H9 (cell line): ENCODE measurements at regions not wholly inside any gene's neighbourhood (a gene's known extent, or its start where the extent isn't known, plus 50 kb on each side); places are given as distances from the start of the nearest gene placed in this dataset.

Source experiments
- DNase-seq: peaks from one replicate; pipeline ENCODE4 v3.0.0-alpha.2; 2017
- H2AFZ ChIP-seq: one replicate; pipeline ENCODE4 v1.6.1; 2013; ENCODE audit warnings: mild to moderate bottlenecking, low read length, control low read depth, moderate library complexity
- H2AK5ac ChIP-seq: 2 replicates; pipeline ENCODE4 v1.6.1; 2013; ENCODE audit warnings: low read length, control low read depth, mixed read lengths; ENCODE audit not compliant: insufficient read length
- H2BK120ac ChIP-seq: one replicate; pipeline ENCODE4 v1.6.1; 2013; ENCODE audit warnings: low read depth, mild to moderate bottlenecking, low read length, control low read depth, inconsistent platforms; ENCODE audit not compliant: poor library complexity, severe bottlenecking
- H2BK12ac ChIP-seq: 2 replicates; pipeline ENCODE4 v1.6.1; 2013; ENCODE audit warnings: low read length, control low read depth, mixed read lengths, low read depth; ENCODE audit not compliant: insufficient read length
- H2BK15ac ChIP-seq: 2 replicates; pipeline ENCODE4 v1.6.1; 2013; ENCODE audit warnings: low read depth, low read length, control low read depth
- H2BK20ac ChIP-seq: one replicate; pipeline ENCODE4 v1.6.1; 2013; ENCODE audit warnings: low read depth, mild to moderate bottlenecking, low read length, control low read depth, inconsistent platforms; ENCODE audit not compliant: poor library complexity, severe bottlenecking
- H2BK5ac ChIP-seq: 2 replicates; pipeline ENCODE4 v1.6.1; 2013; ENCODE audit warnings: low read length, control low read depth, mixed read lengths; ENCODE audit not compliant: insufficient read length
- H3K14ac ChIP-seq: 2 replicates; pipeline ENCODE4 v1.6.1; 2013; ENCODE audit warnings: low read length, control low read depth; ENCODE audit not compliant: insufficient read depth
- H3K18ac ChIP-seq: 2 replicates; pipeline ENCODE4 v1.6.1; 2013; ENCODE audit warnings: low read depth, mild to moderate bottlenecking, mixed read lengths, low read length, control low read depth; ENCODE audit not compliant: insufficient read length
- H3K23ac ChIP-seq: 2 replicates; pipeline ENCODE4 v1.6.1; 2013; ENCODE audit warnings: low read length, control low read depth, mixed read lengths, low read depth; ENCODE audit not compliant: insufficient read length
- H3K23me2 ChIP-seq: 2 replicates; pipeline ENCODE4 v1.6.1; 2013; ENCODE audit warnings: low read depth, mild to moderate bottlenecking, mixed read lengths, low read length, control low read depth; ENCODE audit not compliant: insufficient read length, poor library complexity, severe bottlenecking
- H3K27ac ChIP-seq: 2 replicates; pipeline ENCODE4 v1.5.1; 2013; ENCODE audit warnings: low read length, control low read depth, mixed read lengths, low read depth; ENCODE audit not compliant: insufficient read length
- H3K27me3 ChIP-seq: 2 replicates; pipeline ENCODE4 v1.6.1; 2013; ENCODE audit warnings: low read length, control low read depth, inconsistent platforms; ENCODE audit not compliant: insufficient read depth
- H3K4ac ChIP-seq: 2 replicates; pipeline ENCODE4 v1.6.1; 2013; ENCODE audit warnings: low read depth, mild to moderate bottlenecking, control low read depth, inconsistent platforms, low read length, moderate library complexity
- H3K4me1 ChIP-seq: 2 replicates; pipeline ENCODE4 v1.6.1; 2013; ENCODE audit warnings: low read length, control low read depth, inconsistent platforms; ENCODE audit not compliant: insufficient read depth
- H3K4me2 ChIP-seq: 2 replicates; pipeline ENCODE4 v1.6.1; 2013; ENCODE audit warnings: low read length, control low read depth, mixed read lengths; ENCODE audit not compliant: insufficient read length, insufficient read depth
- H3K56ac ChIP-seq: 2 replicates; pipeline ENCODE4 v1.6.1; 2013; ENCODE audit warnings: low read depth, mild to moderate bottlenecking, mixed read lengths, low read length, control low read depth; ENCODE audit not compliant: insufficient read length
- H3K79me1 ChIP-seq: 2 replicates; pipeline ENCODE4 v1.6.1; 2013; ENCODE audit warnings: low read depth, mild to moderate bottlenecking, moderate library complexity, low read length, control low read depth, inconsistent platforms; ENCODE audit not compliant: insufficient read depth, poor library complexity, severe bottlenecking
- H3K79me2 ChIP-seq: 2 replicates; pipeline ENCODE4 v1.6.1; 2013; ENCODE audit warnings: low read length, control low read depth, inconsistent platforms; ENCODE audit not compliant: insufficient read depth
- H3K9ac ChIP-seq: 2 replicates; pipeline ENCODE4 v1.6.1; 2013; ENCODE audit warnings: low read length, control low read depth, mixed read lengths; ENCODE audit not compliant: insufficient read length; ENCODE audit errors: extremely low read depth
- H3K9me3 ChIP-seq: one replicate; pipeline ENCODE4 v1.6.1; 2013; ENCODE audit warnings: low read depth, low read length, inconsistent platforms; ENCODE audit not compliant: control insufficient read depth
- H3T11ph ChIP-seq: one replicate; pipeline ENCODE4 v1.6.1; 2013; ENCODE audit warnings: mild to moderate bottlenecking, low read length, control low read depth, inconsistent platforms
- H4K20me1 ChIP-seq: one replicate; pipeline ENCODE4 v1.6.1; 2013; ENCODE audit not compliant: control insufficient read depth, insufficient read length, insufficient read depth
- H4K5ac ChIP-seq: 2 replicates; pipeline ENCODE4 v1.6.1; 2013; ENCODE audit warnings: low read depth, mild to moderate bottlenecking, mixed read lengths, low read length, control low read depth; ENCODE audit not compliant: insufficient read length
- H4K8ac ChIP-seq: replicated peaks from 2 replicates; pipeline ENCODE4 v1.6.1; 2013; ENCODE audit warnings: low read length, control low read depth, mixed read lengths, low read depth; ENCODE audit not compliant: insufficient read length
- H4K91ac ChIP-seq: 2 replicates; pipeline ENCODE4 v1.6.1; 2013; ENCODE audit warnings: low read depth, mild to moderate bottlenecking, moderate library complexity, mixed read lengths, low read length, control low read depth; ENCODE audit not compliant: insufficient read length
- H3K27ac Mint-ChIP-seq, 3 experiments: 2 replicates in 2 of 3; 3 replicates in 1 of 3; pipeline ENCODE4 v1.8.0; 2020 to 2021; ENCODE audit warnings: mixed read lengths in 3 of 3, mild to moderate bottlenecking in 1 of 3, moderate library complexity in 1 of 3
- H3K27me3 Mint-ChIP-seq: 2 replicates; pipeline ENCODE4 v1.8.0; 2021; ENCODE audit warnings: low read depth, mild to moderate bottlenecking, moderate library complexity, mixed read lengths
- H3K36me3 Mint-ChIP-seq, 3 experiments: 2 replicates in 2 of 3; 3 replicates in 1 of 3; pipeline ENCODE4 v1.8.0; 2020 to 2021; ENCODE audit warnings: low read depth in 3 of 3, mixed read lengths in 3 of 3; ENCODE audit not compliant: insufficient read depth in 1 of 3
- H3K4me1 Mint-ChIP-seq, 2 experiments: 2 replicates each; pipeline ENCODE4 v1.8.0; 2020; ENCODE audit warnings: mixed read lengths in 2 of 2
- H3K4me3 Mint-ChIP-seq, 2 experiments: 2 replicates in 1 of 2; 3 replicates in 1 of 2; pipeline ENCODE4 v1.8.0; 2020 to 2021; ENCODE audit warnings: mild to moderate bottlenecking in 2 of 2, mixed read lengths in 2 of 2, moderate library complexity in 1 of 2
- H3K9me3 Mint-ChIP-seq, 2 experiments: 2 replicates in 1 of 2; 3 replicates in 1 of 2; pipeline ENCODE4 v1.8.0; 2020; ENCODE audit warnings: mild to moderate bottlenecking in 2 of 2, mixed read lengths in 2 of 2, moderate library complexity in 1 of 2
- WGBS: extraction: QIAGEN DNeasy Blood & Tissue Kit; methylation state at CpG from one replicate; pipeline ENCODE4 v1.1.7; 2013; ENCODE audit warnings: missing lambda C conversion rate, low lambda C conversion rate, mixed read lengths; ENCODE audit not compliant: insufficient read length; ENCODE audit errors: extremely low coverage; 5-methylcytosine and 5-hydroxymethylcytosine counted together
- TF ChIP-seq, protein P1 (sequence below): fragments of 200-600 bp; sonication (generic); conservative IDR thresholded peaks from 3 replicates; pipeline ENCODE4 v1.8.0; 2021; ENCODE audit warnings: antibody characterized with exemption, mild to moderate bottlenecking

DNA sequence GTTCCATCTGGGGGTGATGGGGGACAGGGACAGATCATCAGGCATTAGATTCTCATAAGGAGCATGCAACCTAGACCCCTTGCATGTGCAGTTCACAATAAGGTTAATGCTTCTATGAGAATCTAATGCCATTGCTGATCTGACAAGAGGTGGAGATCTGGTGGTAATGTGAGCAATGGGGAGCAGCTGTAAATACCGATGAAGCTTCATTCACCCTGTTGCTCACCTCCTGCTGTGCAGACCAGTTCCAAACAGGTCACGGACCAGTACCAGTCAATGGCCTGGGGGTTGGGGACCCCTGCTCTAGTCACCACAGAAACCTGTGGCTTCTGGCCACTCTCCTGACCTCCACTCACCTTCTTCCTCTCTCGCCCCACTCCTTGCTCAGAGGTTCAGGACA, 229.9 kb downstream of the PTPRU start:
- H3K27ac ChIP-seq: no peak overlapping the region
- WGBS: no CpG with 5 or more reads among the region's 3 CpGs
- peaks cover 21 to 22% of the 10 kb centered on the region in 2 experiments for H3K4me1 Mint-ChIP-seq
- H3K9ac ChIP-seq: no peak overlapping the region
- H3T11ph ChIP-seq: no peak overlapping the region
- peaks cover 3% of the 10 kb centered on the region for H3K27me3 Mint-ChIP-seq
- no peak overlapping the region for H2BK15ac ChIP-seq
- H2BK12ac ChIP-seq: no peak overlapping the region
- H3K23ac ChIP-seq: no peak overlapping the region
- no peak overlapping the region for H2BK5ac ChIP-seq
- H3K18ac ChIP-seq: no peak overlapping the region
- H3K27ac Mint-ChIP-seq: no peak overlapping the region
- H4K5ac ChIP-seq: no peak overlapping the region
- H3K9me3 Mint-ChIP-seq: peaks cover 24 to 28% of the 10 kb centered on the region in 2 experiments
- H2BK120ac ChIP-seq: no peak overlapping the region
- H4K91ac ChIP-seq: no peak overlapping the region
- no peaks in the 10 kb centered on the region for H3K79me2 ChIP-seq
- H3K79me1 ChIP-seq: no peaks in the 10 kb centered on the region
- H4K8ac ChIP-seq: no peak overlapping the region
- H3K4me1 ChIP-seq: no peaks in the 10 kb centered on the region
- H3K4ac ChIP-seq: no peak overlapping the region
- no peak overlapping the region for H2AFZ ChIP-seq
- H3K23me2 ChIP-seq: no peaks in the 10 kb centered on the region
- no peaks in the 10 kb centered on the region; the same call in 1 of the 2 replicates for H3K27me3 ChIP-seq
- H2BK20ac ChIP-seq: no peak overlapping the region
- TF ChIP-seq, protein P1, sequence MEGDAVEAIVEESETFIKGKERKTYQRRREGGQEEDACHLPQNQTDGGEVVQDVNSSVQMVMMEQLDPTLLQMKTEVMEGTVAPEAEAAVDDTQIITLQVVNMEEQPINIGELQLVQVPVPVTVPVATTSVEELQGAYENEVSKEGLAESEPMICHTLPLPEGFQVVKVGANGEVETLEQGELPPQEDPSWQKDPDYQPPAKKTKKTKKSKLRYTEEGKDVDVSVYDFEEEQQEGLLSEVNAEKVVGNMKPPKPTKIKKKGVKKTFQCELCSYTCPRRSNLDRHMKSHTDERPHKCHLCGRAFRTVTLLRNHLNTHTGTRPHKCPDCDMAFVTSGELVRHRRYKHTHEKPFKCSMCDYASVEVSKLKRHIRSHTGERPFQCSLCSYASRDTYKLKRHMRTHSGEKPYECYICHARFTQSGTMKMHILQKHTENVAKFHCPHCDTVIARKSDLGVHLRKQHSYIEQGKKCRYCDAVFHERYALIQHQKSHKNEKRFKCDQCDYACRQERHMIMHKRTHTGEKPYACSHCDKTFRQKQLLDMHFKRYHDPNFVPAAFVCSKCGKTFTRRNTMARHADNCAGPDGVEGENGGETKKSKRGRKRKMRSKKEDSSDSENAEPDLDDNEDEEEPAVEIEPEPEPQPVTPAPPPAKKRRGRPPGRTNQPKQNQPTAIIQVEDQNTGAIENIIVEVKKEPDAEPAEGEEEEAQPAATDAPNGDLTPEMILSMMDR: no peak
- no peak overlapping the region for H3K56ac ChIP-seq
- no peak overlapping the region for H2AK5ac ChIP-seq
- no peak overlapping the region for H3K4me2 ChIP-seq
- H3K4me3 Mint-ChIP-seq: no peak overlapping the region
- H3K9me3 ChIP-seq: no peaks in the 10 kb centered on the region
- DNase-seq: no peak
- peaks cover 0 to 16% (median 7%) of the 10 kb centered on the region in 3 experiments; a peak in 4 of 7 replicates for H3K36me3 Mint-ChIP-seq
- no peaks in the 10 kb centered on the region for H4K20me1 ChIP-seq
- H3K14ac ChIP-seq: no peak overlapping the region
